Adrenal gland (tissue), 9 donors: ENCODE measurements at regions not wholly inside any gene's neighbourhood (a gene's known extent, or its start where the extent isn't known, plus 50 kb on each side); places are given as distances from the start of the nearest gene placed in this dataset.

Experiments used
- DNase-seq, 7 donors: peaks; one replicate each; pipeline ENCODE4 v3.0.0-alpha.2; 2019 to 2020
- H3K27ac ChIP-seq, 5 donors: fragments of 200-600 bp; sonication (generic) in 4 of 5; 1 replicate in 3 of 5; 2 replicates in 2 of 5; pipeline versions ENCODE4 v1.5.1 to v1.8.0; 2016 to 2020; ENCODE audit warnings: mild to moderate bottlenecking in 1 of 5
- H3K27me3 ChIP-seq: fragments of 200-600 bp; 2 replicates; pipeline ENCODE4 v1.8.0; 2021
- H3K36me3 ChIP-seq, 2 donors: fragments of 200-600 bp; replicated peaks in 1 of 2; 1 replicate in 1 of 2; 2 replicates in 1 of 2; pipeline versions ENCODE4 v1.5.1 to v1.8.0; 2018 to 2022
- H3K4me1 ChIP-seq, 2 donors: fragments of 200-600 bp; replicated peaks in 1 of 2; 1 replicate in 1 of 2; 2 replicates in 1 of 2; pipeline versions ENCODE4 v1.5.1 to v1.8.0; 2018 to 2021
- H3K4me3 ChIP-seq, 4 donors: fragments of 200-600 bp; sonication (generic) in 3 of 4; one replicate each; pipeline ENCODE4 v1.5.1; 2016 to 2018
- H3K9me3 ChIP-seq, 3 donors: fragments of 200-600 bp; sonication (generic) in 1 of 3; replicated peaks in 1 of 3; 1 replicate in 2 of 3; 2 replicates in 1 of 3; pipeline versions ENCODE4 v1.5.1 to v1.8.0; 2016 to 2021
- POLR2A ChIP-seq, 2 donors: fragments of 450-650 bp; IDR thresholded peaks; one replicate each; pipeline ENCODE4 v1.6.1; 2017; ENCODE audit warnings: antibody characterized with exemption in 2 of 2, mild to moderate bottlenecking in 2 of 2, moderate library complexity in 1 of 2
- WGBS, 4 donors: extraction: QIAGEN DNeasy Blood & Tissue Kit in 2 of 4; methylation state at CpG; one replicate each; pipeline versions ENCODE4 v1.1.5 to v1.1.7; 2013 to 2017; 5-methylcytosine and 5-hydroxymethylcytosine counted together
- intact Hi-C, 2 donors: fragments of 100-400 bp; cut with DNase I; formaldehyde crosslinking; loops; one replicate each; pipeline versions ENCODE4 v1.14.1 to v1.15.0; 2022 to 2023
- TF ChIP-seq, protein P1 (sequence below), 6 experiments: fragments of 450-650 bp in 4 of 6; fragments of 200-600 bp in 2 of 6; sonication (generic) in 1 of 6; IDR thresholded peaks; 1 replicate in 5 of 6; 2 replicates in 1 of 6; pipeline versions ENCODE4 v1.5.1 to v1.8.0; 2016 to 2021; ENCODE audit warnings: antibody characterized with exemption in 6 of 6, mild to moderate bottlenecking in 2 of 6, moderate library complexity in 1 of 6
- donor health status: healthy with polysubstance abuse.
- donor health status: Bipolar disorder and iron deficiency.
- donor health status: DM: yes; HTN: yes; CAD: no.
- donor health status: DM: no; HTN: no; CAD: no.
- donor health status: DM: no; HTN: no; CAD: no.

DNA sequence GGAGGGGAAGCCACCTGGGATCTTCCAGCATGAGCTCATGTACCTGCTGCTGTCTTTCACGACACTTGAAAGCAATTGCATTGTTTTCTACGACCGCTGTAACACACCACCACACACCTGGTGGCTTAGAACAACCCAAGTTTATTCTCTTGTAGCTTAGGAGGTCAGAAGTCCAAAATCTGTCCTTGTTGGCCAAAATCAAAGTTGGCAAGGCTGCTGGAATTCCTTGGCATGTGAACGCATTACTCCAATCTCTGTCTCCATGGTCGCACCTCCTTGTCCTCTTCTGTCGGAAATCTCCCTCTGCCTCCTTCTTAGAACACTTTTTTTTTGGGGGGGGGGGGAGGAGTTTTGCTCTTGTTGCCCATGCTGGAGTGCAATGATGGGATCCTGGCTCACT lies 305.7 kb downstream of the BAMBI start:
- intact Hi-C loops, result no loop called here
- no peak for TF ChIP-seq POLR2A (IDR thresholded peaks at IDR 0.05)
- TF ChIP-seq, protein P1, sequence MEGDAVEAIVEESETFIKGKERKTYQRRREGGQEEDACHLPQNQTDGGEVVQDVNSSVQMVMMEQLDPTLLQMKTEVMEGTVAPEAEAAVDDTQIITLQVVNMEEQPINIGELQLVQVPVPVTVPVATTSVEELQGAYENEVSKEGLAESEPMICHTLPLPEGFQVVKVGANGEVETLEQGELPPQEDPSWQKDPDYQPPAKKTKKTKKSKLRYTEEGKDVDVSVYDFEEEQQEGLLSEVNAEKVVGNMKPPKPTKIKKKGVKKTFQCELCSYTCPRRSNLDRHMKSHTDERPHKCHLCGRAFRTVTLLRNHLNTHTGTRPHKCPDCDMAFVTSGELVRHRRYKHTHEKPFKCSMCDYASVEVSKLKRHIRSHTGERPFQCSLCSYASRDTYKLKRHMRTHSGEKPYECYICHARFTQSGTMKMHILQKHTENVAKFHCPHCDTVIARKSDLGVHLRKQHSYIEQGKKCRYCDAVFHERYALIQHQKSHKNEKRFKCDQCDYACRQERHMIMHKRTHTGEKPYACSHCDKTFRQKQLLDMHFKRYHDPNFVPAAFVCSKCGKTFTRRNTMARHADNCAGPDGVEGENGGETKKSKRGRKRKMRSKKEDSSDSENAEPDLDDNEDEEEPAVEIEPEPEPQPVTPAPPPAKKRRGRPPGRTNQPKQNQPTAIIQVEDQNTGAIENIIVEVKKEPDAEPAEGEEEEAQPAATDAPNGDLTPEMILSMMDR (IDR thresholded peaks at IDR 0.05), result no peak
- DNase-seq, result no peak
- Histone ChIP-seq H3K9me3 (no peaks in the 10 kb centered on the region), H3K27ac (no peak overlapping the region), H3K27me3 (no peaks in the 10 kb centered on the region), H3K4me1 (peaks cover 5 to 10% of the 10 kb centered on the region in 2 donors), H3K36me3 (no peaks in the 10 kb centered on the region), H3K4me3 (no peak overlapping the region)
- 76 to 86% (median 81%) methylated on average over 6 of the region's 6 CpGs for WGBS, 4 donors

DNA sequence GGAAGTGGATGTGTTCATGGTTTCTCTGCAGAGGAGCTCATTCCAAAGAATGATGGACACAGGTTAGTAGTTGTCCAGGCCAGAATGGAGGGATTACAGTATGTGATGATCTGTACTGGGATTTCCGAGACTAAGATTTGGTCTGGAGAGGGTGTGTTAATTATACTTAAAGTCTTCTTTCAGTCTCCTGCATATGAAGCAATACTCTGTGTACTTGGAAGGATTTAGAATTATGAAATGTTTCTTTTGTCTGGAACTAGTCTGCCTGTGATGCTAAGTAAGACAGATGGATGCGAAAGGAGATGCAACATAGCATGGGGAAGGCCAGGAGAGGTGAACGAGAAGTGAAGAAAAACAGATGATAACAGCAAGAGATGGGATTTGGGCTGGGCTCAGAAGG lies 305.1 kb upstream of the LYZL1 start:
- no peak overlapping the region for H3K4me3 ChIP-seq
- no peak for DNase-seq
- no peaks in the 10 kb centered on the region for H3K9me3 ChIP-seq
- H3K4me1 ChIP-seq, result peaks cover 5 to 10% of the 10 kb centered on the region in 2 donors
- 62 to 65% (median 64%) methylated on average over 3 of the region's 3 CpGs for WGBS, 4 donors
- H3K36me3 ChIP-seq, result no peaks in the 10 kb centered on the region
- no peak overlapping the region for H3K27ac ChIP-seq
- no peak for TF ChIP-seq POLR2A (IDR thresholded peaks at IDR 0.05)
- TF ChIP-seq, protein P1 (IDR thresholded peaks at IDR 0.05), result no peak
- H3K27me3 ChIP-seq, result no peaks in the 10 kb centered on the region
- intact Hi-C loops, result no loop called here

DNA sequence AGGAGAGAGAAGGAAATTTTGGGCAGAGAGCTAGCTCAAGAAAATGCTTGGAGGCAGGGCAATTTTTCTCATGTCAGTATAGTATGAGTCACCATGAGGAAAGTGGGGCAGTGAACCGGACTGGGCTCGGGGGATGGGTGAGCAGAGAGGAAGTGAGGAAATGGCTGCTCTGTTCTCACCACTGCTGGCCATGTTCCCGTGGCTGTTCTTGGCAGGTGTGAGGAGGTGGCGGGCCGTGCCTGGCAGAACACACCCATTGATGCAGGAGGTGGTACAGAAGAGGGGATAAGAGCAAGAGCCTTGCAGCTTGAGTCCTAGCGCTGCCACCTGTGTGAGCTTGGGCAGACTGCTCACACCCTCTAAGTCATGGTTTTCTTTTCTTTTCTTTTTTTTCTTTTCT lies 304.4 kb upstream of the LYZL1 start:
- Histone ChIP-seq H3K4me3 (no peak overlapping the region), H3K4me1 (peaks cover 5 to 10% of the 10 kb centered on the region in 2 donors), H3K36me3 (no peaks in the 10 kb centered on the region), H3K27me3 (no peaks in the 10 kb centered on the region), H3K27ac (no peak overlapping the region), H3K9me3 (no peaks in the 10 kb centered on the region)
- intact Hi-C loops, result no loop called here
- DNase-seq, result peak; percentile 76 to 94 (median 93)
- TF ChIP-seq, protein P1 (IDR thresholded peaks at IDR 0.05), result no peak
- TF ChIP-seq POLR2A (IDR thresholded peaks at IDR 0.05), result no peak
- WGBS, 4 donors, result 8 to 18% (median 13%) methylated on average over 6 of the region's 6 CpGs

DNA sequence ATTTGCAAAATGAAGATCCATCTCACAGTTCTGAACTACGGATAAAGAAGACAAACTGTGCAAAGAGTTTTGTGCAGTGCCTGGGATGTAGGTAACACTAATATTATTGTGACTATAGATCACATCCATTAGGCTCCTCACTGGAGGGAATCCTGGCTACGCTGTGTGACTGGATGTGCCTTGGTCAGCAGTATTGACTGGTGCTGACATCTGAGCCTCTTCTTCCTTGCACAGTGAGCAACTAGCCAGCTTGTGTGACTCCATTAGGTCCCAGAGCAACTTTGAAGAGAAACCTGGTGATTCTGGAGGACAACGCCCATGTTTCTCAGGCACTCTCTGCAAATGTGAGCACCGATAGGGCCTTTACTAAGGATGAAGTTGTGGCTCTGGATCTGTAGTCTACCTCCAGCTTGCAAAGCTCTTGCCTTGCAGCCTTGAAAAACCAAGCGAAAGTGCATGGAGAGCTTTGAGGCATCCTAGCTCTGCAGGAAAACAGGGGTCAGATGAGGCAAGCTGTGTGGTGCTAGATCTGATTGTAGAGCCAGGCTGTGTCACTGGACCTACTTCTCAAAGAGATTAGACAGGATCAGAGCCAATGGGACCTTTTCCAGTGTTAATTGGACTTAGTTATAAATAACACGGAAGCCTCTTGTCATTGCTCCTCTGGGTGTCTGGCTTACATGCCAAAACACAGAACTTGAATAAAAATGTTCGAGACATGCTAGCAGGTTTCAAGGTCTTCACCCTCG lies 303.6 kb upstream of the LYZL1 start:
- TF ChIP-seq, protein P1 (IDR thresholded peaks at IDR 0.05), result no peak
- no peak for TF ChIP-seq POLR2A (IDR thresholded peaks at IDR 0.05)
- intact Hi-C loops, result loop anchor here in 1 of 2 donors (5.0 kb wide), 1 partner anchor 308 kb away; the partner anchor contains the start of gene BAMBI
- peak in 1 of 7 donors; percentile 8 for DNase-seq

More for the DNA sequence above, 303.6 kb upstream of the LYZL1 start:
- 65 to 87% (median 84%) methylated on average over 6 to 8 of the region's 8 CpGs for WGBS, 4 donors
- H3K9me3 ChIP-seq, result no peaks in the 10 kb centered on the region
- no peak overlapping the region for H3K4me3 ChIP-seq
- peaks cover 5 to 10% of the 10 kb centered on the region in 2 donors for H3K4me1 ChIP-seq
- no peak overlapping the region for H3K27ac ChIP-seq
- H3K27me3 ChIP-seq, result no peaks in the 10 kb centered on the region
- H3K36me3 ChIP-seq, result no peaks in the 10 kb centered on the region
